ENCODE measurements at regions not wholly inside any gene's neighbourhood (a gene's known extent, or its start where the extent isn't known, plus 50 kb on each side); places are given as distances from the start of the nearest gene placed in this dataset.

DNA sequence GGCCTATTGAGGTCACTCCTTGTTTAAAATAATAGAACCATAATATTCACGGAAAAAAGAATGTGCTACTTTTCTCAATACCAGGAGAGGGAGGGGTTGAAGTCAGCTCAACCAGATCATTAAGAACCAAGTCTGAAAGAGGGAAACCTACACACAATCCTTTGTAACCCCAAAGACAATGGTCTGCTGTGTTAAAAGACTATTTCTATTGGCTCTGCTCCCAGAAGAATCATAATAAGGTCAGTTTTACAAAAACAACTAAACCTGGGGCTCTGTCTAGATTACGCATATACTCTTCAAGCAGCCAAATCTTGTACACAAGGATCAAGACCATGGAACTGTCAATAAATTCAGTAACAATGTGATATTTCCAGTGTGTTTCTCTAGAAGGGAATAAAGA lies 177.2 kb upstream of the CRIM1 start:
- TF ChIP-seq, protein P1, sequence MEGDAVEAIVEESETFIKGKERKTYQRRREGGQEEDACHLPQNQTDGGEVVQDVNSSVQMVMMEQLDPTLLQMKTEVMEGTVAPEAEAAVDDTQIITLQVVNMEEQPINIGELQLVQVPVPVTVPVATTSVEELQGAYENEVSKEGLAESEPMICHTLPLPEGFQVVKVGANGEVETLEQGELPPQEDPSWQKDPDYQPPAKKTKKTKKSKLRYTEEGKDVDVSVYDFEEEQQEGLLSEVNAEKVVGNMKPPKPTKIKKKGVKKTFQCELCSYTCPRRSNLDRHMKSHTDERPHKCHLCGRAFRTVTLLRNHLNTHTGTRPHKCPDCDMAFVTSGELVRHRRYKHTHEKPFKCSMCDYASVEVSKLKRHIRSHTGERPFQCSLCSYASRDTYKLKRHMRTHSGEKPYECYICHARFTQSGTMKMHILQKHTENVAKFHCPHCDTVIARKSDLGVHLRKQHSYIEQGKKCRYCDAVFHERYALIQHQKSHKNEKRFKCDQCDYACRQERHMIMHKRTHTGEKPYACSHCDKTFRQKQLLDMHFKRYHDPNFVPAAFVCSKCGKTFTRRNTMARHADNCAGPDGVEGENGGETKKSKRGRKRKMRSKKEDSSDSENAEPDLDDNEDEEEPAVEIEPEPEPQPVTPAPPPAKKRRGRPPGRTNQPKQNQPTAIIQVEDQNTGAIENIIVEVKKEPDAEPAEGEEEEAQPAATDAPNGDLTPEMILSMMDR (IDR thresholded peaks at IDR 0.05): no peak
- ATAC-seq (ENCODE audit: low FRiP score) (no peak), DNase-seq (ENCODE audit: low spot score) (no peak)

DNA sequence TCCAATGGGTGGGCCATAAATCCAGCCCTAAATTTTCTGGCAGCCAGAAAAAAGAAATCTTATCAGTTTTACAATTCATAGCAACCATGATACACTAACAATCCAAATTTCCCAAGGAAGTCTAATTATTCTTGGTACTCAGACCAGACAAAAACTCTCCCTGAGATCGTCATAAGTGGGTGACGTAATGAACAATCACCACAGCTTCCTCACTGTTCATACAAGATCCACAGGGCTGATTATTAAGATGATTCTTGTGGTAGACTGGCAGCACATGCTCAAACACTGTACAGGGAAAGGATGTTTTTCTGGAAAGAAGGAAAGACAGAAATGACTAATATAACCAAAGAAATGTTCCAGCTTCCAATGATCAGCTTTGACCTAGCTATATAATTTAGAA lies 178.3 kb upstream of the CRIM1 start:
- ATAC-seq (ENCODE audit: low FRiP score): no peak
- DNase-seq (ENCODE audit: low spot score): no peak
- TF ChIP-seq, protein P1 (IDR thresholded peaks at IDR 0.05): no peak

DNA sequence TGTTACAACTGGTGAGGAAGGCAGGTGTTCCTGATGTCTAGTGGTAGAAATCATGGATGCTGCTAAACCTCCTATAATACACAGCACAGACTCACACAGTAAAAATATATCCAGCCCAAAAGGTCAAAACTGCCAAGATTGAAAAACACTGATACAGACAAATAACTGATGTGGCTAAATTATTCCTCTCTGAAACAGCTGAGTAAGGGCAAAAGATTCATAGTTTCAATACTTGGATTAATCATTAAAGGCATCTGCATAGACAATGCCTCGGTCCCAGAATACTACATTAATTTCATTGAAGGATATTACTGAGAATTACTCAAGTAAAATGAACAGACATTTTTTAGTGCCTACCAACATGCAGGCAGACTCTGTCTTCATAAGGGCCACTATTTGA lies 180.7 kb upstream of the CRIM1 start:
- TF ChIP-seq, protein P1 (IDR thresholded peaks at IDR 0.05): no peak
- DNase-seq (ENCODE audit: low spot score) (no peak), ATAC-seq (ENCODE audit: low FRiP score) (no peak)

DNA sequence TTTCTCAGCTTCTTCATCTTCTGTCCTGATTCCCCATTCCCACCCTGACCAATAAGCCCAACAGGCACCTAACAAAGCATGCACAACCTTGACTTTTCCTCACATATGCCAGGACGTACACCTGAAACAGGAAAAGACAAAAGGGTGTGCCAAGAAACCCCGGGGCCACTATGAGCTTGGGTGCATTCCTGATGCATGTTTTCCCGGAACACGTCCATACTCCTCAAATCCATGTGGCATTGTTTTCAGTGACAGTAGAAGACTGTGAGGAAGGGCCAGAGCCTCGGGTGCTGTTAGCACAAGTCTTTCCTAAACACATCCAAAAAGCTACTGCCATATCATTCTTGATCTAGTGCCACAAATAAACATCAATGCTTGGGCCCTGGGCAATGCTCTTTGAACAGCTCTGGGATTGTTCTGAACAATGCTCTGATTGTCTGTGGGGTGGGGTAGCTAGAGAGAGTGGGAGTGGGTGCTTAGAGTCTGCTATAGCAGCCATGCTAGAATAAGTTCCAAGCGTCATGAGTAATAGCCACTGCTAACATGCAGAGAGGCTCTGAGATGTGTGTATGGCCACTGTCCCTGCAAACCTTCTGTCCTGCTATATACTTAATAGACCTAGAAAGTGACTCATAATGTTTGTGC lies 181.7 kb upstream of the CRIM1 start:
- TF ChIP-seq, protein P1 (IDR thresholded peaks at IDR 0.05): no peak
- DNase-seq (ENCODE audit: low spot score): no peak
- no peak for ATAC-seq (ENCODE audit: low FRiP score)

DNA sequence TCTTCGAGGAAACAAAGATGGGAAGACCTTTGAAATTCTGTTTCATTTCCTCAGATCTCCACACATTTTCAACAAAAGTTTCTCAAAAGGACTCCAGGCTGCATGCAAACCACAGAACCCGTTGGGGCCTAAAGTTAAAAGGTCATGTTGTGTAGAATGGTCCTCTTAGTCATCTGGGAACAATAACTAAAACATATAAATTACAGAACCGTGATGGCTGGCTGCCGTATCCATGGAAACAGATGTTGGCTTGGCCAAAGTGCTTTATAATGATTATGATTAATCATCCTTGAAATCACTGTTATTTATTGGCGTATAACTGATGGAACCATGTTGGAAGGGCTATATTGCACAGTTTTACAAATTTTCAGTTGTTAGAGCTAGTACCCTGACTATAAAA lies 182.8 kb upstream of the CRIM1 start:
- DNase-seq (ENCODE audit: low spot score) (no peak), ATAC-seq (ENCODE audit: low FRiP score) (no peak)
- TF ChIP-seq, protein P1 (IDR thresholded peaks at IDR 0.05): no peak

DNA sequence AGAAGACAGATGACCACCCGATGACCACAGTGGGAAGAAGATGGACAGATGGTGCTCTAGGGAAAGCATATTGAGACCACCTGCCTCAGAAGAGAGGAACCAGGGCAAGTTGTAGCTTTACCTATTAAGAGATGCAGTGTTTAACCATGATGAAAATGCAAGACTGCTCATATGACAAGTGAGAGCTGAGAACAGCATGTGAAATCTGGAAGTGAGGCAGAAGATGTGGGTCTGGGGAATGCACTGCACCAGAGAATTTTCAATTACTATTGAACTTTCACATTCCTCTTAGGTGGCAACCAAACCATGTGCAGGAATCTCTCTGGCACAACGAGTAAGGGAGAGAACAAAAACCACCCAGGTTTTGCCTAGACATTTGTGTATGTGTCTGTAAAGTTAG lies 184.8 kb upstream of the CRIM1 start:
- TF ChIP-seq, protein P1 (IDR thresholded peaks at IDR 0.05): no peak
- DNase-seq (ENCODE audit: low spot score) (no peak), ATAC-seq (ENCODE audit: low FRiP score) (no peak)

DNA sequence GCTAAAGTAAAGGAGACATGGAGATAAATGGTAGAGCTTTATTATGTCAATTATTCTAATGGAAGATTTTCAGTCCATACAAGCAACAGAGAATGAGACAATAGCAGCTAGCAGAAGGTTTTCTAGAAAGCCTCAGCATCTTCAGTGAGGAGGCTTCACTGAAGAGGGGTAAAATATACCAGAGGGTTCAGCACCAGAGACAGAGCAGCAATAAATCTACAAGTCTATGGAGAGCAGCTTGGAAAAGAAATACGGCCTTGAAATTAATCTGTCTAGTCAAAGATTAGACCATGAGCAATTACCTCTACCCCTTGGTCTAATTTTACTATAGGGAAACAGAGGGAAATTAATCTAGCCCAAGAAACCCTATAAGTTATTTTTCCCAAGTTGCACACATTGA lies 185.7 kb upstream of the CRIM1 start:
- DNase-seq (ENCODE audit: low spot score) (no peak), ATAC-seq (ENCODE audit: low FRiP score) (no peak)
- TF ChIP-seq, protein P1 (IDR thresholded peaks at IDR 0.05): no peak

Measured in omental fat pad (tissue), 3 donors.